ENCODE measurements at regions not wholly inside any gene's neighbourhood (a gene's known extent, or its start where the extent isn't known, plus 50 kb on each side); places are given as distances from the start of the nearest gene placed in this dataset.

GRCh38 chr10:106320876-106321275 is 843.6 kb downstream of the SORCS1 start:
- Mint-ChIP-seq H3K36me3 (ENCODE audit: low read depth) (no peaks in the 10 kb centered on the region), H3K27ac (no peak overlapping the region)

GRCh38 chr10:106320078-106320477 is 844.4 kb downstream of the SORCS1 start:
- intact Hi-C loops (cut with micrococcal nuclease) = no loop called here

More at GRCh38 chr10:106320876-106321275, 843.6 kb downstream of the SORCS1 start:
- H3K9me3 Mint-ChIP-seq = no peaks in the 10 kb centered on the region
- no peak for DNase-seq
- H3K27me3 Mint-ChIP-seq = no peaks in the 10 kb centered on the region
- no peak overlapping the region for H3K4me3 Mint-ChIP-seq
- H3K4me1 Mint-ChIP-seq = no peaks in the 10 kb centered on the region
- intact Hi-C loops (cut with micrococcal nuclease) = no loop called here

DNA sequence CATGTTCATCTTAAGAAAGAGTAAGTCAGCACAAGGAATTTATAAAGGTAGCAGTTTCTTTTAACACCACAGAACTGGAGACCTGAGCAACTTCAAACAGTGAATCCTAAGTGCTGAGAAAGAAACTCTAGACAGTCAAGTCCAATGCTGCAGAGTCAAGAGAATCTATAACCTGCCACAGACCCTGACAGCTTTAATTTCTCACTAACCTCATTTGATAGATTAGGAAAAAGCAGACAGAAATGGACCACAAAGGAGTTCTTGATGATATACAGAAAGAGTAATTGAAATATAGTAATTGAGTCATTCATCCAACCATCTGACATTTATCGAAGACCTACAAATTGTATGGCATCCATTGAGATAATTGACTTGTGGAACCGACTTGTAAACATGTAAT is 847.0 kb downstream of the SORCS1 start:
- H3K9me3 Mint-ChIP-seq = no peaks in the 10 kb centered on the region
- H3K4me1 Mint-ChIP-seq = no peaks in the 10 kb centered on the region
- intact Hi-C loops (cut with micrococcal nuclease) = no loop called here
- no peaks in the 10 kb centered on the region for H3K27me3 Mint-ChIP-seq
- H3K36me3 Mint-ChIP-seq (ENCODE audit: low read depth) = no peaks in the 10 kb centered on the region
- DNase-seq = no peak
- no peak overlapping the region for H3K27ac Mint-ChIP-seq
- no peak overlapping the region for H3K4me3 Mint-ChIP-seq

More at GRCh38 chr10:106320078-106320477, 844.4 kb downstream of the SORCS1 start:
- no peaks in the 10 kb centered on the region for H3K4me1 Mint-ChIP-seq
- H3K36me3 Mint-ChIP-seq (ENCODE audit: low read depth) = no peaks in the 10 kb centered on the region
- no peaks in the 10 kb centered on the region for H3K27me3 Mint-ChIP-seq
- no peaks in the 10 kb centered on the region for H3K9me3 Mint-ChIP-seq
- no peak overlapping the region for H3K4me3 Mint-ChIP-seq
- no peak overlapping the region for H3K27ac Mint-ChIP-seq
- DNase-seq = no peak

- DNase-seq = no peak
- no peaks in the 10 kb centered on the region for H3K36me3 Mint-ChIP-seq (ENCODE audit: low read depth)
- H3K4me3 Mint-ChIP-seq = no peak overlapping the region
- no peak overlapping the region for H3K27ac Mint-ChIP-seq
- no peaks in the 10 kb centered on the region for H3K4me1 Mint-ChIP-seq
- H3K9me3 Mint-ChIP-seq = no peaks in the 10 kb centered on the region
- no peaks in the 10 kb centered on the region for H3K27me3 Mint-ChIP-seq
- intact Hi-C loops (cut with micrococcal nuclease) = no loop called here
Observed at GRCh38 chr10:106313041-106313440, 851.5 kb downstream of the SORCS1 start.

GRCh38 chr10:106312087-106312486 is 852.4 kb downstream of the SORCS1 start:
- Mint-ChIP-seq H3K27ac (no peak overlapping the region), H3K27me3 (no peaks in the 10 kb centered on the region), H3K4me1 (no peaks in the 10 kb centered on the region), H3K9me3 (no peaks in the 10 kb centered on the region), H3K36me3 (ENCODE audit: low read depth) (no peaks in the 10 kb centered on the region), H3K4me3 (no peak overlapping the region)
- intact Hi-C loops (cut with micrococcal nuclease) = no loop called here
- no peak for DNase-seq

GRCh38 chr10:106311590-106311989 is 852.9 kb downstream of the SORCS1 start:
- Mint-ChIP-seq H3K27me3 (no peaks in the 10 kb centered on the region), H3K27ac (no peak overlapping the region), H3K4me1 (no peaks in the 10 kb centered on the region), H3K36me3 (ENCODE audit: low read depth) (no peaks in the 10 kb centered on the region), H3K9me3 (no peaks in the 10 kb centered on the region), H3K4me3 (no peak overlapping the region)
- intact Hi-C loops (cut with micrococcal nuclease) = no loop called here
- no peak for DNase-seq

- Mint-ChIP-seq H3K36me3 (ENCODE audit: low read depth) (no peaks in the 10 kb centered on the region), H3K27me3 (no peaks in the 10 kb centered on the region), H3K4me3 (no peak overlapping the region), H3K27ac (no peak overlapping the region), H3K9me3 (no peaks in the 10 kb centered on the region), H3K4me1 (no peaks in the 10 kb centered on the region)
- no peak for DNase-seq
- intact Hi-C loops (cut with micrococcal nuclease) = no loop called here
Observed at GRCh38 chr10:106310596-106310995, 853.9 kb downstream of the SORCS1 start.

- intact Hi-C loops (cut with micrococcal nuclease) = no loop called here
- H3K9me3 Mint-ChIP-seq = no peaks in the 10 kb centered on the region
Observed at GRCh38 chr10:106309376-106309775, 855.1 kb downstream of the SORCS1 start.

GRCh38 chr10:106308284-106308683 is 856.2 kb downstream of the SORCS1 start:
- intact Hi-C loops (cut with micrococcal nuclease) = no loop called here
- no peak overlapping the region for H3K27ac Mint-ChIP-seq
- no peaks in the 10 kb centered on the region for H3K27me3 Mint-ChIP-seq
- no peaks in the 10 kb centered on the region for H3K9me3 Mint-ChIP-seq
- DNase-seq = no peak
- no peaks in the 10 kb centered on the region for H3K4me1 Mint-ChIP-seq
- H3K36me3 Mint-ChIP-seq (ENCODE audit: low read depth) = no peaks in the 10 kb centered on the region
- no peak overlapping the region for H3K4me3 Mint-ChIP-seq

More at GRCh38 chr10:106309376-106309775, 855.1 kb downstream of the SORCS1 start:
- H3K4me3 Mint-ChIP-seq = no peak overlapping the region
- DNase-seq = no peak
- H3K4me1 Mint-ChIP-seq = no peaks in the 10 kb centered on the region
- no peak overlapping the region for H3K27ac Mint-ChIP-seq
- H3K27me3 Mint-ChIP-seq = no peaks in the 10 kb centered on the region
- no peaks in the 10 kb centered on the region for H3K36me3 Mint-ChIP-seq (ENCODE audit: low read depth)

DNA sequence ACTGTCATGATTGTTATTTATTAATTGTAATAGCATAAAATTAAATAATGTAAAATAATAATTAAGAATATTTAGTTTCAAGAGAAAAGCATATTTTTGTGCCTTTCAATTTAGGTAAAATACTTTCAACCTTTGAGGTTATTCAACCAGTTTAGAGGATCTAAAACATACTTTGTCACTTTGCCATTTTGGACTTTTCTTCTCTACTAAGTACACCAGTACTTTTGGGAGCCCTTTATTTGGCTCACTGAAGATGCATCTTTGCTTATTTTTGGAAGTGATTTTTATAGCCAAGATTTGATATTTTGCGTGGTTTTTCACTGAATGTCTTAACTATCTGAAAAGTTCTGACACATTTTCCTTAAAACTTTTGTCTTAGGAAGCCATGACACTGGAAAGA is 860.5 kb downstream of the SORCS1 start:
- DNase-seq = no peak
- intact Hi-C loops (cut with micrococcal nuclease) = no loop called here

DNA sequence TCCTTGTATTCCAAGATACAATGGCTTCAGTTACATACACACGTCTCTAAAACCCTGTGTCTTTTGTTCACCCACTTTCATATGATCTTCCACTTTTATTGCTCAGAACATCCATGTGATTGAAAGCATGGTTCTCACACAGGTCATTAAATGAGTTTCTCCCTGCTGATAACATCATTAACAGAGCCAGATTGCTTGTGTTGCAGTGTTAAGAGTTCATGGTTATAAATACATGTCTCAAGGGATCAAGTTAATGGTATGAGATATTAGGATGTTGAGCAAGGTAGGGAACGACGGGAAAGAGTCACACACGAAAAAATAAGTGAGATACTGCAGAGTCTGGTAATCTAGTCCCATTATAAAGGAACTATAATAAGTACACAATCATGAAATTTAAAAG is 861.5 kb downstream of the SORCS1 start:
- Mint-ChIP-seq H3K9me3 (no peaks in the 10 kb centered on the region), H3K36me3 (ENCODE audit: low read depth) (no peaks in the 10 kb centered on the region), H3K27me3 (no peaks in the 10 kb centered on the region), H3K27ac (no peak overlapping the region), H3K4me1 (no peaks in the 10 kb centered on the region), H3K4me3 (no peak overlapping the region)
- no peak for DNase-seq
- intact Hi-C loops (cut with micrococcal nuclease) = no loop called here

More for the DNA sequence above, 860.5 kb downstream of the SORCS1 start:
- no peaks in the 10 kb centered on the region for H3K9me3 Mint-ChIP-seq
- no peak overlapping the region for H3K27ac Mint-ChIP-seq
- H3K4me3 Mint-ChIP-seq = no peak overlapping the region
- no peaks in the 10 kb centered on the region for H3K36me3 Mint-ChIP-seq (ENCODE audit: low read depth)
- no peaks in the 10 kb centered on the region for H3K27me3 Mint-ChIP-seq
- H3K4me1 Mint-ChIP-seq = no peaks in the 10 kb centered on the region

DNA sequence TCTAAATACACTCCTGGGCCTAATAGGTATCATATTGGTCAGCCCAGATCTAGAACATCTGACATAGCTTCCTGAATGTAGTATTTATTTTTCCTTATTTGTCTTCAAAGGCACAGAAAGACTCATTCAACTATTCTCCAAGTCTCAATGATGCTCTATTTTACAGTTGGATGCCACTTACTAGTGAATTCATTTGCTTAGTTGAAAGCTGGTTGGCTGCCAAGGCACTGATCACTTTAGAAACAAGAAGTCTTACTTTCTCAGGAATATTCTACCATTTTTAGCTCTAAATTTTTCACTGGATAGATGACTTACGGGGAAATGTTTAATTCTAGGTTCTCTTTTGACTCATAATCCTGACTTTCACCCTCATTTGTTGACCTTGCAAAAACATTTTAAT is 863.4 kb downstream of the SORCS1 start:
- intact Hi-C loops (cut with micrococcal nuclease) = no loop called here
- H3K36me3 Mint-ChIP-seq (ENCODE audit: low read depth) = no peaks in the 10 kb centered on the region
- no peaks in the 10 kb centered on the region for H3K4me1 Mint-ChIP-seq
- H3K27ac Mint-ChIP-seq = no peak overlapping the region
- H3K9me3 Mint-ChIP-seq = no peaks in the 10 kb centered on the region
- H3K4me3 Mint-ChIP-seq = no peak overlapping the region
- H3K27me3 Mint-ChIP-seq = no peaks in the 10 kb centered on the region
- no peak for DNase-seq

DNA sequence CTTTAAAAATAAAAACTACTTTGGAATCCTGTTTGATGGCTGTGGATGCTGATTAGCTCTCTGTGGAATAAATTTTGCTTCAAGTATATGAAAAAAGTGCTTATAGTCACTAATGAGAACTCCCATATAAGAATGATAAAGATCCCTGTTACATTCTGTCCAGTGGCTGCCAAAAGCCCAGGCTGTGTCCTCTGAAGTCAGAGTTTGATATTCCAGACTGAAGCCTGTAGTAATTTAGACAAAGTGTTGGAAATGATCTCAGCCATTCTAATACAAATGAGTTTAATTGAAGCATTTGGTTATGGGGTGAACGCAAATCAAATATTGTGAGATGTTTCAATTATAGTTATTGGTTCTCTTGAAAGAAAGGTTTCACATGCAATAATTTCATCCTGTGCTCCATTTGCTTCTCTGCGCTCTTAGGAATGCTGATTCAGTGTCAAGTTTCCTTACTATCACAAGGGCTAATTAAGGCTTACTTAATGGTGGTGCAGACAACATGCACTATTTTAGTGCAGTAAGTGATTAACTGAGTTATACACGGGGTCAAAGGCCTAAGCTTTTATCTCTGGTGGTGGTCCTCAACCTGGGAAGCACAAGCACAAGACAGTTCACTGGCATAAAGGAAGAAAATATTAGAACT is 867.6 kb downstream of the SORCS1 start:
- Mint-ChIP-seq H3K27me3 (no peaks in the 10 kb centered on the region), H3K27ac (no peak overlapping the region), H3K36me3 (ENCODE audit: low read depth) (no peaks in the 10 kb centered on the region), H3K9me3 (no peaks in the 10 kb centered on the region), H3K4me1 (no peaks in the 10 kb centered on the region), H3K4me3 (no peak overlapping the region)
- no peak for DNase-seq
- intact Hi-C loops (cut with micrococcal nuclease) = no loop called here

DNA sequence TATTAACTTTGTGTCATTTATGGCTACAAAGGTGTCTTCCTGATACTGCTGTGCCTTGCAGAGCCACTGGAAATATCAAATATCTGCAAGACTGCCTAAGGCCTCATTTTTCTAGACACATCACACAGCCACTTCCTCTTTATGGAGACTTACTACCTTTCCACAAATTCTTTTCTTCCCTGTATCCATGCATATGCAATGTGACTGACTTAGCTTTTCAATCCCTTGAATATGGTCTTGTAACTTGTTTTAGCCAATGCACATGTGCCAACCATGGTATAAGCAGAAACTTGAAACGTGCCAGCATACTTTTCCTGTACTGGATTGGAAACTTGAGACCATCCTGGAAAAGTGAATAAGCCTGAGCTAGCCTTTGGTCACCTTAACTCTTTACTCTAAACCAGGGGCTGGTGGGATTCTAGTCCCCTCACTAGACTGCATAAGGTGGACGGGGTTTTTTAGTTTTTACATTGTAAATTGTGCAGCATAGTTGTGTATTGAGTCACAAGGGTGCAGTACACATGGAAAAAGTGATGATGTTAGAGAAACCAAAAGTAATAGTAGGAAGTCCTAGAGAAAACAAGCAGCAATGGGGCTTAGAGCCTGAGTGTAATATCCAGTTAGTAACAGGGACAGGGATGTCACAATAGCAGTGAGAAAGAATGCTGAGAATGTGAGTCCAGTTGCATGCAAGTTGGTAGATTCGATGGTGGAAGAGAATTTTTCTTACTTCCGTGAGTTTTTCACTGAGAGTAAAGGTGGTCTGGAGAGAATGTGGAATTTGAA is 879.5 kb downstream of the SORCS1 start:
- Mint-ChIP-seq H3K36me3 (ENCODE audit: low read depth) (no peaks in the 10 kb centered on the region), H3K4me1 (peaks cover 2% of the 10 kb centered on the region), H3K27me3 (no peaks in the 10 kb centered on the region), H3K27ac (no peak overlapping the region), H3K9me3 (peaks cover 8% of the 10 kb centered on the region), H3K4me3 (no peak overlapping the region)
- intact Hi-C loops (cut with micrococcal nuclease) = no loop called here
- DNase-seq = no peak
